Activated CD4-positive, alpha-beta T cell treated with anti-CD3 and anti-CD28 coated beads, Interleukin-2, amount 10 ng/mL, durations not matched to agents 7 days and 5 days (primary cell): ENCODE measurements at regions not wholly inside any gene's neighbourhood (a gene's known extent, or its start where the extent isn't known, plus 50 kb on each side); places are given as distances from the start of the nearest gene placed in this dataset.

Source experiments
- CTCF ChIA-PET: fragments of 350-600 bp; sonication (Branson Sonifier 250); formaldehyde crosslinking; loops from one replicate; lab custom pipeline; 2021; ENCODE audit warnings: antibody characterized with exemption; lab: Charles Lee
- POLR2A ChIA-PET: fragments of 350-600 bp; sonication (Branson Sonifier 250); formaldehyde crosslinking; loops from one replicate; lab custom pipeline; 2021; ENCODE audit warnings: antibody characterized with exemption; lab: Charles Lee
- DNase-seq: peaks from one replicate; pipeline ENCODE4 v3.0.0-alpha.2; 2020
- H3K27ac Mint-ChIP-seq: one replicate; pipeline ENCODE4 v1.8.0; 2021; ENCODE audit warnings: mild to moderate bottlenecking, moderate library complexity, mixed read lengths
- H3K27me3 Mint-ChIP-seq: one replicate; pipeline ENCODE4 v1.8.0; 2021; ENCODE audit warnings: mixed read lengths
- H3K36me3 Mint-ChIP-seq: one replicate; pipeline ENCODE4 v1.8.0; 2021; ENCODE audit warnings: low read depth, mixed read lengths
- H3K4me1 Mint-ChIP-seq: one replicate; pipeline ENCODE4 v1.8.0; 2021; ENCODE audit warnings: mixed read lengths
- H3K4me3 Mint-ChIP-seq: one replicate; pipeline ENCODE4 v1.8.0; 2021; ENCODE audit warnings: mild to moderate bottlenecking, moderate library complexity, mixed read lengths
- H3K9me3 Mint-ChIP-seq: one replicate; pipeline ENCODE4 v1.8.0; 2021; ENCODE audit warnings: mixed read lengths

DNA sequence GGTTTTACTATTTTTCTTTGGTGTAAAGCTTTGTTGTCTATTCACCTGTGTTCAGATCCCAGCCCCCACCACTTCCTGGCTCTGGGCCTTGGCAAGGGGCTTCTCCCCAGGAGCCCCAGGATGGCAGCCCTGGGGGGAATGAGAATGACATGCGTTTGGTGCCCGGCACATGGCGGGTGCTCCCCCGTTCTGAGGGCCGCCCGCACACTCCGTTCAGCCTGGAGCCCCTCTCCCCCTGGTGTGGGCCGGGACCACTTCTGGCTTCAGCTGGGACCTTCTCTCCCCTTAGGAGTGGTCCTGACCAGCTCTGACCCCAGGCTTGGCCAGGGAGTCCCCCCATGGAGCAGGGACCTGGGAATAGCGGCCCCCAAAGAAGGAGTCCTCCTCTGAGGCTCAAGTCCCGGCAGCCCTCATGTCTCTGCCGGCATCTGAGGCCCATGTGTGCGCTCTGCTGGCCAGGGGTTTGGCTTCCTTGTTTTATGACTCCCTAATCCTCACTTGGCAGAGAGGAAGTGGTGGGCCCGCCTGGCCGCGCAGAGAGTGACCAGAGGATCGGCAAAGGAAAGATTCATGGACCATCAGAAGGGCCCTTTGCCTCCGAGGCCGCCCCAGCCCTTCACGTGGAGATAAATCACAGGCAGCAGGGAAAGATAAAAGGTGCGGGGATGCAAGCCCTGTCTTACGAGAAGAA, 57.0 kb upstream of the LMX1B start:
- no peaks in the 10 kb centered on the region for H3K9me3 Mint-ChIP-seq
- no peak overlapping the region for H3K27ac Mint-ChIP-seq
- peaks cover 24% of the 10 kb centered on the region for H3K27me3 Mint-ChIP-seq
- no peaks in the 10 kb centered on the region for H3K36me3 Mint-ChIP-seq
- no peaks in the 10 kb centered on the region for H3K4me1 Mint-ChIP-seq
- DNase-seq: no peak
- no peak overlapping the region for H3K4me3 Mint-ChIP-seq
- CTCF ChIA-PET: interaction anchor here (1.5 to 5.4 kb wide), 2 partner anchors 43 to 57 kb away, joined by 8 to 63 read pairs; no protein-coding TSS in a partner anchor
- POLR2A ChIA-PET: no interaction called here

- peak; percentile 70 for DNase-seq
- peaks cover 24% of the 10 kb centered on the region for H3K27me3 Mint-ChIP-seq
- ChIA-PET POLR2A (no interaction called here), CTCF (interaction anchor here (0.9 to 5.4 kb wide), 12 partner anchors 10 to 159 kb away, joined by 3 to 63 read pairs (median 3); no protein-coding TSS in a partner anchor)
- H3K27ac Mint-ChIP-seq: no peak overlapping the region
- H3K36me3 Mint-ChIP-seq: no peaks in the 10 kb centered on the region
- H3K9me3 Mint-ChIP-seq: no peaks in the 10 kb centered on the region
- no peaks in the 10 kb centered on the region for H3K4me1 Mint-ChIP-seq
- no peak overlapping the region for H3K4me3 Mint-ChIP-seq
Measured at GRCh38 chr9:126558051-126558665, 55.6 kb upstream of the LMX1B start.

- ChIA-PET CTCF (interaction anchor here (1.2 to 5.4 kb wide), 2 partner anchors 59 to 69 kb away, joined by 4 to 63 read pairs; no protein-coding TSS in a partner anchor), POLR2A (no interaction called here)
- no peaks in the 10 kb centered on the region for H3K4me1 Mint-ChIP-seq
- no peak overlapping the region for H3K27ac Mint-ChIP-seq
- no peaks in the 10 kb centered on the region for H3K9me3 Mint-ChIP-seq
- no peak overlapping the region for H3K4me3 Mint-ChIP-seq
- H3K36me3 Mint-ChIP-seq: no peaks in the 10 kb centered on the region
- no peak for DNase-seq
- peaks cover 24% of the 10 kb centered on the region for H3K27me3 Mint-ChIP-seq
Measured at GRCh38 chr9:126559296-126559695, 54.4 kb upstream of the LMX1B start.

GRCh38 chr9:126561582-126561981, 52.1 kb upstream of the LMX1B start:
- Mint-ChIP-seq H3K36me3 (no peaks in the 10 kb centered on the region), H3K27me3 (peaks cover 32% of the 10 kb centered on the region), H3K4me3 (no peak overlapping the region), H3K27ac (no peak overlapping the region), H3K9me3 (no peaks in the 10 kb centered on the region), H3K4me1 (no peaks in the 10 kb centered on the region)
- ChIA-PET POLR2A (no interaction called here), CTCF (no interaction called here)
- no peak for DNase-seq

DNA sequence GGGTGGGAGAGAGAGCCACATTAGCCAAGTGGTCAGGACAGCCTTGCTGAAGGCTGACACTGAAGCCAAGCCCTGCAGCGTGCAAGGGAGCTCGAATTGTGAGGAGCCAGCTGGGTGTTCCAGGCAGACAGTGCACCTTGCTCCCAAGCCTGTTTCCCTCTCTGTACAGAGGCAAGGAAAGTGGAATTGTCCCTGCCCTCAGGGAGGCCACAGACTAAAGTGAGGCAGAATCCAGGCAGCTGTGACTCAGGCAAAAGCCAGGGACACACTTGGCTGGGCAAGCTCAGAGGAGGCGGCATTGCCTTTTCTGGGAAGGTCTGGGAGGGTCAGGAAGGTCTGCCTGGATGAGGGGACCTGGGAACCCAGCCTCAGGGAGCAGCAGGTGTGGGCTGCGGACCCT, 50.2 kb upstream of the LMX1B start:
- ChIA-PET POLR2A (no interaction called here), CTCF (interaction anchor here (0.6 to 1.4 kb wide), 4 partner anchors 10 to 329 kb away, joined by 3 to 7 read pairs (median 4); no protein-coding TSS in a partner anchor)
- Mint-ChIP-seq H3K27ac (no peak overlapping the region), H3K36me3 (no peaks in the 10 kb centered on the region), H3K27me3 (peaks cover 26% of the 10 kb centered on the region), H3K4me3 (no peak overlapping the region), H3K4me1 (no peaks in the 10 kb centered on the region), H3K9me3 (no peaks in the 10 kb centered on the region)
- no peak for DNase-seq
